Fibroblast of mammary gland (primary cell): ENCODE measurements at regions not wholly inside any gene's neighbourhood (a gene's known extent, or its start where the extent isn't known, plus 50 kb on each side); places are given as distances from the start of the nearest gene placed in this dataset.

ENCODE experiments used
- DNase-seq: peaks from one replicate; pipeline ENCODE4 v3.0.0-alpha.2; 2010; ENCODE audit warnings: low read depth
- H3K4me3 ChIP-seq: 2 replicates; pipeline ENCODE4 v1.5.1; 2011; ENCODE audit warnings: low read depth, mild to moderate bottlenecking, low read length, moderate library complexity; ENCODE audit not compliant: control insufficient read depth
- TF ChIP-seq, protein P1 (sequence below): conservative IDR thresholded peaks from 2 replicates; pipeline ENCODE4 v1.5.1; 2011; ENCODE audit warnings: low read depth, low read length, inconsistent platforms; ENCODE audit not compliant: control insufficient read depth, insufficient read depth

GRCh38 chr5:104626122-104626521 is 1063.5 kb upstream of the NUDT12 start:
- H3K4me3 ChIP-seq, result no peak overlapping the region
- DNase-seq, result no peak
- TF ChIP-seq, protein P1, sequence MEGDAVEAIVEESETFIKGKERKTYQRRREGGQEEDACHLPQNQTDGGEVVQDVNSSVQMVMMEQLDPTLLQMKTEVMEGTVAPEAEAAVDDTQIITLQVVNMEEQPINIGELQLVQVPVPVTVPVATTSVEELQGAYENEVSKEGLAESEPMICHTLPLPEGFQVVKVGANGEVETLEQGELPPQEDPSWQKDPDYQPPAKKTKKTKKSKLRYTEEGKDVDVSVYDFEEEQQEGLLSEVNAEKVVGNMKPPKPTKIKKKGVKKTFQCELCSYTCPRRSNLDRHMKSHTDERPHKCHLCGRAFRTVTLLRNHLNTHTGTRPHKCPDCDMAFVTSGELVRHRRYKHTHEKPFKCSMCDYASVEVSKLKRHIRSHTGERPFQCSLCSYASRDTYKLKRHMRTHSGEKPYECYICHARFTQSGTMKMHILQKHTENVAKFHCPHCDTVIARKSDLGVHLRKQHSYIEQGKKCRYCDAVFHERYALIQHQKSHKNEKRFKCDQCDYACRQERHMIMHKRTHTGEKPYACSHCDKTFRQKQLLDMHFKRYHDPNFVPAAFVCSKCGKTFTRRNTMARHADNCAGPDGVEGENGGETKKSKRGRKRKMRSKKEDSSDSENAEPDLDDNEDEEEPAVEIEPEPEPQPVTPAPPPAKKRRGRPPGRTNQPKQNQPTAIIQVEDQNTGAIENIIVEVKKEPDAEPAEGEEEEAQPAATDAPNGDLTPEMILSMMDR, result no peak

- no peak for DNase-seq
- no peak overlapping the region for H3K4me3 ChIP-seq
- TF ChIP-seq, protein P1, result no peak
Measured at GRCh38 chr5:104612005-104612404, 1049.4 kb upstream of the NUDT12 start.

GRCh38 chr5:104611135-104611767 is 1048.7 kb upstream of the NUDT12 start:
- H3K4me3 ChIP-seq, result no peak overlapping the region
- no peak for DNase-seq
- TF ChIP-seq, protein P1, result no peak

GRCh38 chr5:104606258-104606829 is 1043.8 kb upstream of the NUDT12 start:
- DNase-seq, result no peak
- TF ChIP-seq, protein P1, result no peak
- H3K4me3 ChIP-seq, result no peak overlapping the region

- TF ChIP-seq, protein P1, result no peak
- no peak for DNase-seq
- H3K4me3 ChIP-seq, result no peak overlapping the region
Measured at GRCh38 chr5:104599726-104600125, 1037.1 kb upstream of the NUDT12 start.

- TF ChIP-seq, protein P1, result no peak
- DNase-seq, result no peak
Measured at GRCh38 chr5:104598285-104598684, 1035.7 kb upstream of the NUDT12 start.

More at GRCh38 chr5:104598285-104598684, 1035.7 kb upstream of the NUDT12 start:
- no peak overlapping the region for H3K4me3 ChIP-seq
